Body of pancreas (tissue), 1 donor: ENCODE measurements at regions not wholly inside any gene's neighbourhood (a gene's known extent, or its start where the extent isn't known, plus 50 kb on each side); places are given as distances from the start of the nearest gene placed in this dataset. TPM values are rescaled to one million over a fixed set of nuclear protein-coding genes. Genes with fewer than 3 reads are reported as not detected.

Experiments used
- small RNA-seq: library from RNA; depleted of rRNA; stranded (forward); fragments of <200 nt; gene quantifications from one replicate; pipeline ENCODE3, GENCODE V24; 2016

Small RNA genes in the stretch of these regions (small RNA-seq; reads per million reads assigned to genes)
- not detected for gene AL121932.1
